ENCODE measurements at regions not wholly inside any gene's neighbourhood (a gene's known extent, or its start where the extent isn't known, plus 50 kb on each side); places are given as distances from the start of the nearest gene placed in this dataset.

DNA sequence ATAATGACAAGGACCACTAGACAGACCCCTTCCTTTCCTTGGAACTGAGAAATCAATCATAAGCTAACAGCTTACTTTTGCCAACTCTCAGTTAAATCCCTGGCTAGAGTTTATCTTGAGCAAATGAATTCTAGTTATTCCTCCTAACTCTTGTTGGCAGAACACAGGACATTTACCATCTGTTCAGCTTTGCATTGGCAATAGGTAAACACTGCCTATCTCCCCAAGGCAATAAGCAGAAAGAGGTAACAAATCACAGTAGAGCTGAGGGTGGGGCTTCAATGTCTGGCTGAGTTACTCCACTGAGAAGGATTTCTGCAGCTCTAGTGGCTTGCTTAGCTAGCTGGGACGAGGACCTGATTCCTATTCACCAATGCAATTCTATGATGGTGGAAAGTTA, 503.3 kb upstream of the GRIA1 start:
- H3K27me3 Mint-ChIP-seq (ENCODE audit: low read depth in 3 of 3) = peaks cover 0 to 1% (median 0%) of the 10 kb centered on the region in 3 donors
- no peaks in the 10 kb centered on the region for H3K4me1 Mint-ChIP-seq
- H3K4me3 ChIP-seq (replicated peaks in 1 of 3; ENCODE audit: low read depth in 2 of 3, low read length in 3 of 3) = no peak overlapping the region
- no peak for DNase-seq
- H3K4me3 Mint-ChIP-seq = no peak overlapping the region
- H3K27me3 ChIP-seq (ENCODE audit: control insufficient read depth in 2 of 2, insufficient read depth in 2 of 2, low read length in 2 of 2) = no peaks in the 10 kb centered on the region
- TF ChIP-seq, protein P1, sequence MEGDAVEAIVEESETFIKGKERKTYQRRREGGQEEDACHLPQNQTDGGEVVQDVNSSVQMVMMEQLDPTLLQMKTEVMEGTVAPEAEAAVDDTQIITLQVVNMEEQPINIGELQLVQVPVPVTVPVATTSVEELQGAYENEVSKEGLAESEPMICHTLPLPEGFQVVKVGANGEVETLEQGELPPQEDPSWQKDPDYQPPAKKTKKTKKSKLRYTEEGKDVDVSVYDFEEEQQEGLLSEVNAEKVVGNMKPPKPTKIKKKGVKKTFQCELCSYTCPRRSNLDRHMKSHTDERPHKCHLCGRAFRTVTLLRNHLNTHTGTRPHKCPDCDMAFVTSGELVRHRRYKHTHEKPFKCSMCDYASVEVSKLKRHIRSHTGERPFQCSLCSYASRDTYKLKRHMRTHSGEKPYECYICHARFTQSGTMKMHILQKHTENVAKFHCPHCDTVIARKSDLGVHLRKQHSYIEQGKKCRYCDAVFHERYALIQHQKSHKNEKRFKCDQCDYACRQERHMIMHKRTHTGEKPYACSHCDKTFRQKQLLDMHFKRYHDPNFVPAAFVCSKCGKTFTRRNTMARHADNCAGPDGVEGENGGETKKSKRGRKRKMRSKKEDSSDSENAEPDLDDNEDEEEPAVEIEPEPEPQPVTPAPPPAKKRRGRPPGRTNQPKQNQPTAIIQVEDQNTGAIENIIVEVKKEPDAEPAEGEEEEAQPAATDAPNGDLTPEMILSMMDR (IDR thresholded peaks at IDR 0.05) = no peak
- no peak overlapping the region for H3K4me2 ChIP-seq (replicated peaks; ENCODE audit: extremely low read depth, low read length, poor library complexity, severe bottlenecking)
- peaks cover 0 to 11% (median 2%) of the 10 kb centered on the region in 7 donors for H3K9me3 Mint-ChIP-seq
- H3K36me3 ChIP-seq (replicated peaks in 1 of 2; ENCODE audit: control insufficient read depth in 1 of 2, insufficient read depth in 2 of 2, low read length in 2 of 2) = no peaks in the 10 kb centered on the region
- H3K9ac ChIP-seq (ENCODE audit: insufficient read depth, low read length, poor library complexity, severe bottlenecking) = no peak overlapping the region
- no peak overlapping the region for H3K27ac Mint-ChIP-seq
- no peak overlapping the region for H3K27ac ChIP-seq (ENCODE audit: low read depth in 1 of 2, low read length in 2 of 2)
- intact Hi-C loops (cut with micrococcal nuclease) = no loop called here
- H3K79me2 ChIP-seq (ENCODE audit: insufficient read depth, low read length) = no peaks in the 10 kb centered on the region
- H3K4me1 ChIP-seq (ENCODE audit: control insufficient read depth in 1 of 2, insufficient read depth in 2 of 2, low read length in 2 of 2) = no peaks in the 10 kb centered on the region
- no CpG with 5 or more reads among the region's 1 CpG for WGBS (ENCODE audit: insufficient coverage)
- no peaks in the 10 kb centered on the region for H4K20me1 ChIP-seq (ENCODE audit: insufficient read depth, low read length)
- peaks cover 7 to 12% of the 10 kb centered on the region in 2 donors for H3K9me3 ChIP-seq (replicated peaks in 1 of 2; ENCODE audit: control insufficient read depth in 1 of 2, insufficient read depth in 1 of 2, low read length in 2 of 2)
- no peak overlapping the region for H2AFZ ChIP-seq (ENCODE audit: insufficient read depth, low read depth, low read length, poor library complexity, severe bottlenecking)
- H3K36me3 Mint-ChIP-seq = no peaks in the 10 kb centered on the region

DNA sequence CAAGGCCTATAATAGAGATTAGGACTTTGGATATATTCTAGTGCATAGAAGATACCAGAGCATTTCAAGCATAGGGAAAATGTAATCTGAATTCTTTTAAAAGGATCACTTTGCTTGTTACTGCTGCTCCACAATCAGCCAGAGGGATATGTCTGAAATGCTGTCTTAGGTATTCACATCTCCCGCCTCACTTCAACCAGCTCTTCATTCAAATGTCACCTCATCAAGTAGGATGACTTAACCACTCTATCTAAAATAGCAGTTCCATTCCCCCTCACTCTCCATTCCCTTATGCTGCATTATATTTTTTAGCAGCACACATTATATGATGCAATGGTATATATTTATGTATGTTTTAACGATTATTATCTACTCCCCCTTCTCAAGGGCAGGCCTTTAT, 500.3 kb upstream of the GRIA1 start:
- no peaks in the 10 kb centered on the region for H3K27me3 ChIP-seq (ENCODE audit: control insufficient read depth in 2 of 2, insufficient read depth in 2 of 2, low read length in 2 of 2)
- no peak overlapping the region for H3K4me3 Mint-ChIP-seq
- no peak for DNase-seq
- no peak overlapping the region for H2AFZ ChIP-seq (ENCODE audit: insufficient read depth, low read depth, low read length, poor library complexity, severe bottlenecking)
- H3K9me3 ChIP-seq (replicated peaks in 1 of 2; ENCODE audit: control insufficient read depth in 1 of 2, insufficient read depth in 1 of 2, low read length in 2 of 2) = peaks cover 0 to 5% of the 10 kb centered on the region in 2 donors
- peaks cover 0 to 2% (median 2%) of the 10 kb centered on the region in 7 donors for H3K9me3 Mint-ChIP-seq
- intact Hi-C loops (cut with micrococcal nuclease) = no loop called here
- no CpG with 5 or more reads among the region's 2 CpGs for WGBS (ENCODE audit: insufficient coverage)
- peaks cover 0 to 1% (median 0%) of the 10 kb centered on the region in 3 donors for H3K27me3 Mint-ChIP-seq (ENCODE audit: low read depth in 3 of 3)
- TF ChIP-seq, protein P1 (IDR thresholded peaks at IDR 0.05) = no peak
- H3K27ac Mint-ChIP-seq = no peak overlapping the region
- no peaks in the 10 kb centered on the region for H3K79me2 ChIP-seq (ENCODE audit: insufficient read depth, low read length)
- no peaks in the 10 kb centered on the region for H3K4me1 Mint-ChIP-seq
- no peaks in the 10 kb centered on the region for H3K4me1 ChIP-seq (ENCODE audit: control insufficient read depth in 1 of 2, insufficient read depth in 2 of 2, low read length in 2 of 2)
- H3K36me3 ChIP-seq (replicated peaks in 1 of 2; ENCODE audit: control insufficient read depth in 1 of 2, insufficient read depth in 2 of 2, low read length in 2 of 2) = no peaks in the 10 kb centered on the region
- H3K9ac ChIP-seq (ENCODE audit: insufficient read depth, low read length, poor library complexity, severe bottlenecking) = no peak overlapping the region
- no peaks in the 10 kb centered on the region for H3K36me3 Mint-ChIP-seq
- no peaks in the 10 kb centered on the region for H4K20me1 ChIP-seq (ENCODE audit: insufficient read depth, low read length)
- no peak overlapping the region for H3K4me3 ChIP-seq (replicated peaks in 1 of 3; ENCODE audit: low read depth in 2 of 3, low read length in 3 of 3)
- H3K4me2 ChIP-seq (replicated peaks; ENCODE audit: extremely low read depth, low read length, poor library complexity, severe bottlenecking) = no peak overlapping the region
- H3K27ac ChIP-seq (ENCODE audit: low read depth in 1 of 2, low read length in 2 of 2) = no peak overlapping the region
